ENCODE measurements at regions not wholly inside any gene's neighbourhood (a gene's known extent, or its start where the extent isn't known, plus 50 kb on each side); places are given as distances from the start of the nearest gene placed in this dataset.
"Not testable (repeated sequence)": the region's sequence is repeated elsewhere in the genome, so short reads cannot be mapped to it uniquely, and the experiment has no call there.

DNA sequence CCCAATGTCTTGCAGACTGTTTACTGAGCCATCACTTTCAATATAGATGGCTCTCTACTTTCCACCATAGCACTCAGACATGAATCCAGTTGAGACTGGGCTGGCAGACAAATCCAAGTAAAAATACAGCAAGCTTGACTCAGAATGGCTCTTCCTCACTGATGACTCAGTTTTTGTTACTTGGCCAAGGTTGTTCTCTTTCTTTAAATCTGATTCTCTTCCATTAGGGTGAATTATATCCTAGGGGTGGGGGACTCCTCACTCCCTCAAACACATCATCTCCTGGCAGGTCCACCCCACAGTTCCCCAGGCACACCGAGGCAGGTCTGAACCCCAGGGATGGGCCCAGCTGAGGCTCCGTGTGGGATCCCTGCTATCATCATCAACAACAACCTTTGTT is 157.9 kb downstream of the MEX3B start:
- H2AFZ ChIP-seq (ENCODE audit: low read depth, low read length), result no peak overlapping the region
- no peaks in the 10 kb centered on the region for H3K36me3 ChIP-seq (ENCODE audit: insufficient read depth, low read length)
- no peak overlapping the region for H3K27ac ChIP-seq (ENCODE audit: low read length)
- H3K9me3 ChIP-seq (ENCODE audit: insufficient read depth, low read length, severe bottlenecking), result no peaks in the 10 kb centered on the region
- H3K4me2 ChIP-seq (ENCODE audit: insufficient read depth, low read length), result no peak overlapping the region
- H4K20me1 ChIP-seq (ENCODE audit: insufficient read depth, low read length), result no peaks in the 10 kb centered on the region
- ATAC-seq (ENCODE audit: insufficient read depth, low read depth), result no peak
- H3K4me3 ChIP-seq (ENCODE audit: low read depth in 1 of 2, low read length in 2 of 2), result no peak overlapping the region
- H3K9ac ChIP-seq (ENCODE audit: low read depth, low read length), result no peak overlapping the region
- H3K79me2 ChIP-seq (ENCODE audit: insufficient read depth, low read length), result no peaks in the 10 kb centered on the region
- H3K4me1 ChIP-seq (ENCODE audit: insufficient read depth, low read length), result no peaks in the 10 kb centered on the region
- H3K27me3 ChIP-seq (ENCODE audit: insufficient read depth, low read length, poor library complexity), result no peaks in the 10 kb centered on the region
- TF ChIP-seq CTCF (IDR thresholded peaks at IDR 0.05; ENCODE audit: borderline replicate concordance, extremely low read depth, low read length, poor library complexity, severe bottlenecking), result no peak
- TF ChIP-seq EZH2 (IDR thresholded peaks at IDR 0.05; ENCODE audit: borderline replicate concordance, low read depth, low read length, severe bottlenecking), result no peak
- no peak for DNase-seq

DNA sequence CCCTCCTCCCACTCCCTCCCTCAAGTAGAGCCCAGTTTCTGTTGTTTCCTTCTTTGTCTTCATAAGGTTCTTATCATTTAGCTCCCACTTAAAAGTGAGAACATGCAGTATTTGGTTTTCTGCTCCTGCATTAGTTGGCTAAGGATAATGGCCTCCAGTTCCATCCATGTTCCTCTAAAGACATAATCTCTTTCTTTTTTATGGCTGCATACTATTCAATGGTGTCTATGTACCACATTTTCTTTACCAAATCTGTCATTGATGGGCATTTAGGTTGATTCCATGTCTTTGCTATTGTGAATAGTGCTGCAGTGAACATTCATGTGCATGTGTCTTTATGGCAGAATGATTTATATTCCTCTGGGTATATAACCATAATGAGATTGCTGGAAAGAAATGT is 158.6 kb downstream of the MEX3B start:
- H3K4me3 ChIP-seq (ENCODE audit: low read depth in 1 of 2, low read length in 2 of 2); H3K27me3 ChIP-seq (ENCODE audit: insufficient read depth, low read length, poor library complexity); H2AFZ ChIP-seq (ENCODE audit: low read depth, low read length); H4K20me1 ChIP-seq (ENCODE audit: insufficient read depth, low read length); H3K27ac ChIP-seq (ENCODE audit: low read length); H3K79me2 ChIP-seq (ENCODE audit: insufficient read depth, low read length); DNase-seq; H3K36me3 ChIP-seq (ENCODE audit: insufficient read depth, low read length); ATAC-seq (ENCODE audit: insufficient read depth, low read depth); H3K9ac ChIP-seq (ENCODE audit: low read depth, low read length); H3K4me1 ChIP-seq (ENCODE audit: insufficient read depth, low read length); H3K9me3 ChIP-seq (ENCODE audit: insufficient read depth, low read length, severe bottlenecking); H3K4me2 ChIP-seq (ENCODE audit: insufficient read depth, low read length): not testable (repeated sequence)

- Histone ChIP-seq H2AFZ (ENCODE audit: low read depth, low read length) (no peak overlapping the region), H3K36me3 (ENCODE audit: insufficient read depth, low read length) (no peaks in the 10 kb centered on the region), H3K27me3 (ENCODE audit: insufficient read depth, low read length, poor library complexity) (no peaks in the 10 kb centered on the region), H3K4me3 (ENCODE audit: low read depth in 1 of 2, low read length in 2 of 2) (no peak overlapping the region), H4K20me1 (ENCODE audit: insufficient read depth, low read length) (no peaks in the 10 kb centered on the region), H3K9ac (ENCODE audit: low read depth, low read length) (no peak overlapping the region), H3K4me2 (ENCODE audit: insufficient read depth, low read length) (no peak overlapping the region), H3K4me1 (ENCODE audit: insufficient read depth, low read length) (no peaks in the 10 kb centered on the region), H3K27ac (ENCODE audit: low read length) (no peak overlapping the region), H3K79me2 (ENCODE audit: insufficient read depth, low read length) (no peaks in the 10 kb centered on the region), H3K9me3 (ENCODE audit: insufficient read depth, low read length, severe bottlenecking) (no peaks in the 10 kb centered on the region)
- ATAC-seq (ENCODE audit: insufficient read depth, low read depth) (no peak), DNase-seq (no peak)
- TF ChIP-seq EZH2 (IDR thresholded peaks at IDR 0.05; ENCODE audit: borderline replicate concordance, low read depth, low read length, severe bottlenecking) (no peak), CTCF (IDR thresholded peaks at IDR 0.05; ENCODE audit: borderline replicate concordance, extremely low read depth, low read length, poor library complexity, severe bottlenecking) (no peak)
Measured at GRCh38 chr15:81886591-81886990, 159.2 kb downstream of the MEX3B start.

GRCh38 chr15:81886080-81886479 is 159.7 kb downstream of the MEX3B start:
- H3K4me3 ChIP-seq (ENCODE audit: low read depth in 1 of 2, low read length in 2 of 2), result no peak overlapping the region
- no peak overlapping the region for H2AFZ ChIP-seq (ENCODE audit: low read depth, low read length)
- DNase-seq (no peak), ATAC-seq (ENCODE audit: insufficient read depth, low read depth) (no peak)
- H4K20me1 ChIP-seq (ENCODE audit: insufficient read depth, low read length), result no peaks in the 10 kb centered on the region
- H3K79me2 ChIP-seq (ENCODE audit: insufficient read depth, low read length), result no peaks in the 10 kb centered on the region
- H3K4me2 ChIP-seq (ENCODE audit: insufficient read depth, low read length), result no peak overlapping the region
- no peaks in the 10 kb centered on the region for H3K27me3 ChIP-seq (ENCODE audit: insufficient read depth, low read length, poor library complexity)
- no peaks in the 10 kb centered on the region for H3K36me3 ChIP-seq (ENCODE audit: insufficient read depth, low read length)
- no peaks in the 10 kb centered on the region for H3K9me3 ChIP-seq (ENCODE audit: insufficient read depth, low read length, severe bottlenecking)
- no peak overlapping the region for H3K27ac ChIP-seq (ENCODE audit: low read length)
- no peak overlapping the region for H3K9ac ChIP-seq (ENCODE audit: low read depth, low read length)
- no peak for TF ChIP-seq CTCF (IDR thresholded peaks at IDR 0.05; ENCODE audit: borderline replicate concordance, extremely low read depth, low read length, poor library complexity, severe bottlenecking)
- TF ChIP-seq EZH2 (IDR thresholded peaks at IDR 0.05; ENCODE audit: borderline replicate concordance, low read depth, low read length, severe bottlenecking), result no peak
- no peaks in the 10 kb centered on the region for H3K4me1 ChIP-seq (ENCODE audit: insufficient read depth, low read length)

Data from DND-41 (cell line).